Keratinocyte (primary cell): ENCODE measurements at regions not wholly inside any gene's neighbourhood (a gene's known extent, or its start where the extent isn't known, plus 50 kb on each side); places are given as distances from the start of the nearest gene placed in this dataset.
"Not testable (repeated sequence)": the region's sequence is repeated elsewhere in the genome, so short reads cannot be mapped to it uniquely, and the experiment has no call there.

Experiments
- DNase-seq: peaks from one replicate; pipeline ENCODE4 v3.0.0-alpha.2; 2011; ENCODE audit warnings: low read depth, missing footprints, low spot score
- FAIRE-seq: peaks from 2 replicates; lab custom pipeline; 2011; peaks lifted over from hg19 to GRCh38; lab: Jason Lieb, UNC
- H2AFZ ChIP-seq: 2 replicates; pipeline ENCODE4 v1.6.0; 2012; ENCODE audit warnings: low read length, control low read depth, inconsistent platforms; ENCODE audit not compliant: control insufficient read depth
- H3K27ac ChIP-seq: 2 replicates; pipeline ENCODE4 v1.5.1; 2011; ENCODE audit warnings: low read length; ENCODE audit not compliant: control insufficient read depth, insufficient read depth
- H3K27me3 ChIP-seq: 3 replicates; pipeline ENCODE4 v1.6.0; 2011; ENCODE audit warnings: low read length; ENCODE audit not compliant: control insufficient read depth, insufficient read depth; ENCODE audit errors: extremely low read depth
- H3K36me3 ChIP-seq, 2 experiments: 2 replicates in 1 of 2; 3 replicates in 1 of 2; pipeline ENCODE4 v1.5.1; 2011; ENCODE audit warnings: low read length in 2 of 2, mild to moderate bottlenecking in 1 of 2; ENCODE audit not compliant: control insufficient read depth in 2 of 2, insufficient read depth in 2 of 2; ENCODE audit errors: extremely low read depth in 1 of 2
- H3K4me1 ChIP-seq: 3 replicates; pipeline ENCODE4 v1.5.1; 2011; ENCODE audit warnings: low read length; ENCODE audit not compliant: control insufficient read depth, insufficient read depth; ENCODE audit errors: extremely low read depth
- H3K4me2 ChIP-seq: 3 replicates; pipeline ENCODE4 v1.6.0; 2011; ENCODE audit warnings: low read depth, low read length; ENCODE audit not compliant: control insufficient read depth, insufficient read depth; ENCODE audit errors: extremely low read depth
- H3K4me3 ChIP-seq, 3 experiments: fragments of 200-600 bp in 1 of 3; sonication (generic) in 1 of 3; 2 replicates in 2 of 3; 3 replicates in 1 of 3; pipeline ENCODE4 v1.5.1; 2011 to 2016; ENCODE audit warnings: low read length in 3 of 3, mild to moderate bottlenecking in 3 of 3, control low read depth in 2 of 3, inconsistent platforms in 1 of 3, low read depth in 1 of 3, mixed read lengths in 1 of 3, mixed run types in 1 of 3, moderate library complexity in 1 of 3; ENCODE audit not compliant: control insufficient read depth in 2 of 3, insufficient read depth in 2 of 3; ENCODE audit errors: extremely low read depth in 1 of 3
- H3K79me2 ChIP-seq: 2 replicates; pipeline ENCODE4 v1.6.0; 2012; ENCODE audit warnings: low read length; ENCODE audit not compliant: control insufficient read depth, insufficient read depth
- H3K9ac ChIP-seq: 3 replicates; pipeline ENCODE4 v1.6.0; 2011; ENCODE audit warnings: low read length; ENCODE audit not compliant: control insufficient read depth, insufficient read depth; ENCODE audit errors: extremely low read depth
- H3K9me1 ChIP-seq: 3 replicates; pipeline ENCODE4 v1.6.0; 2011; ENCODE audit warnings: low read length; ENCODE audit not compliant: control insufficient read depth, insufficient read depth; ENCODE audit errors: extremely low read depth
- H3K9me3 ChIP-seq: 2 replicates; pipeline ENCODE4 v1.5.1; 2012; ENCODE audit warnings: low read depth, low read length; ENCODE audit not compliant: control insufficient read depth
- H4K20me1 ChIP-seq: 3 replicates; pipeline ENCODE4 v1.6.0; 2011; ENCODE audit warnings: low read length; ENCODE audit not compliant: control insufficient read depth, insufficient read depth; ENCODE audit errors: extremely low read depth
- CTCF ChIP-seq, 3 experiments: IDR thresholded peaks in 1 of 3; conservative IDR thresholded peaks in 1 of 3; optimal IDR thresholded peaks in 1 of 3; 2 replicates in 2 of 3; 3 replicates in 1 of 3; pipeline versions ENCODE3 to v1.5.1; 2011; ENCODE audit warnings: low read length in 3 of 3, mild to moderate bottlenecking in 3 of 3, moderate library complexity in 2 of 3, control low read depth in 1 of 3, inconsistent platforms in 1 of 3; ENCODE audit not compliant: insufficient read depth in 2 of 3; ENCODE audit errors: extremely low read depth in 1 of 3
- EZH2 ChIP-seq: IDR thresholded peaks from one replicate; pipeline ENCODE4 v1.6.1; 2012; ENCODE audit warnings: inconsistent platforms, mild to moderate bottlenecking, low read length, moderate library complexity
- dilution Hi-C: fragments of 300-500 bp; cut with MboI; formaldehyde crosslinking; loops from one replicate; pipeline ENCODE4 v1.7.0; 2020; ENCODE audit warnings: low sequenced_read_pairs; ENCODE audit not compliant: extremely low pct_ligation_motif_present

GRCh38 chr7:109713366-109713765, 1143.7 kb downstream of the DNAJB9 start:
- no peak overlapping the region for H3K9ac ChIP-seq
- no peaks in the 10 kb centered on the region for H4K20me1 ChIP-seq
- H2AFZ ChIP-seq = no peak overlapping the region
- H3K36me3 ChIP-seq = no peaks in the 10 kb centered on the region
- H3K79me2 ChIP-seq = no peaks in the 10 kb centered on the region
- no peaks in the 10 kb centered on the region for H3K27me3 ChIP-seq
- H3K4me1 ChIP-seq = no peaks in the 10 kb centered on the region
- FAIRE-seq (no peak), DNase-seq (no peak)
- no peak overlapping the region for H3K4me3 ChIP-seq
- no peak overlapping the region for H3K4me2 ChIP-seq
- no peaks in the 10 kb centered on the region for H3K9me3 ChIP-seq
- no peaks in the 10 kb centered on the region for H3K9me1 ChIP-seq
- no peak overlapping the region for H3K27ac ChIP-seq
- TF ChIP-seq EZH2 (no peak), CTCF (optimal IDR thresholded peaks at IDR 0.05 in 1 of 3, IDR thresholded peaks at IDR 0.05 in 1 of 3, conservative IDR thresholded peaks at IDR 0.05 in 1 of 3; ENCODE audit: extremely low read depth in 1 of 3, insufficient read depth in 2 of 3, low read length in 3 of 3) (no peak)
- dilution Hi-C loops = no loop called here

GRCh38 chr7:109719359-109719758, 1149.7 kb downstream of the DNAJB9 start:
- DNase-seq, dilution Hi-C loops, H3K9me3 ChIP-seq, H4K20me1 ChIP-seq, H3K27ac ChIP-seq, FAIRE-seq, H3K4me1 ChIP-seq, H3K27me3 ChIP-seq, H3K9ac ChIP-seq, H3K9me1 ChIP-seq, H3K79me2 ChIP-seq, H3K36me3 ChIP-seq, H3K4me3 ChIP-seq, H3K4me2 ChIP-seq, H2AFZ ChIP-seq: not testable (repeated sequence)

- H3K4me2 ChIP-seq = no peak overlapping the region
- H4K20me1 ChIP-seq = no peaks in the 10 kb centered on the region
- no peaks in the 10 kb centered on the region for H3K27me3 ChIP-seq
- H3K4me3 ChIP-seq = no peak overlapping the region
- dilution Hi-C loops = no loop called here
- H3K9ac ChIP-seq = no peak overlapping the region
- no peak overlapping the region for H3K27ac ChIP-seq
- no peak overlapping the region for H2AFZ ChIP-seq
- no peaks in the 10 kb centered on the region for H3K36me3 ChIP-seq
- no peaks in the 10 kb centered on the region for H3K79me2 ChIP-seq
- H3K4me1 ChIP-seq = no peaks in the 10 kb centered on the region
- H3K9me3 ChIP-seq = no peaks in the 10 kb centered on the region
- DNase-seq = no peak
- no peak for TF ChIP-seq EZH2
- TF ChIP-seq CTCF (optimal IDR thresholded peaks at IDR 0.05 in 1 of 3, IDR thresholded peaks at IDR 0.05 in 1 of 3, conservative IDR thresholded peaks at IDR 0.05 in 1 of 3; ENCODE audit: extremely low read depth in 1 of 3, insufficient read depth in 2 of 3, low read length in 3 of 3) = no peak
- FAIRE-seq = no peak
- H3K9me1 ChIP-seq = no peaks in the 10 kb centered on the region
These were observed 1164.9 kb downstream of the DNAJB9 start for GRCh38 chr7:109734601-109735000.
